ENCODE measurements at regions not wholly inside any gene's neighbourhood (a gene's known extent, or its start where the extent isn't known, plus 50 kb on each side); places are given as distances from the start of the nearest gene placed in this dataset.

DNA sequence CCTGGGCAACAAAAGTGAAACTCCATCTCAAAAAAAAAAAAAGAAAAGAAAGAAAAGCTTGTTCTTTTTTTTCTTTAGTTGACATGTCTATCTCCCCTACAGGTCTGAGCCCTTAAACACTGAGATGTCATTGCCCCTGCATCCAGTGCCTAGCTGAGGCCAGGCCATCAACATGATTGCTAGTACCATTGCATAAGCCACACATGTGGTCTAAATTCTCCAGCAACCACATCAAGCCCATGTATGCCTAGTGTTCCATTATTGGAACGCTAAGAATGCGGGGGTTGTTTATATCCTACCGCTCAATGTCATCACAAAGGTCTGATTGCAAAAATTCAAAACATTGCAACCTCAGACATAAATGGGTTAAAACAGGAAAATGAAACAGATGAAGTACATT, 62.7 kb downstream of the NPTX2 start:
- in situ Hi-C loops (cut with MboI; ENCODE audit: low sequenced_read_pairs) = no loop called here
- Histone ChIP-seq H3K9me3 (no peaks in the 10 kb centered on the region), H3K4me3 (no peak overlapping the region), H3K4me1 (no peaks in the 10 kb centered on the region), H3K27me3 (ENCODE audit: low read depth) (no peaks in the 10 kb centered on the region), H3K36me3 (replicated peaks) (no peaks in the 10 kb centered on the region)
- no peak for DNase-seq (ENCODE audit: low spot score in 2 of 2)

DNA sequence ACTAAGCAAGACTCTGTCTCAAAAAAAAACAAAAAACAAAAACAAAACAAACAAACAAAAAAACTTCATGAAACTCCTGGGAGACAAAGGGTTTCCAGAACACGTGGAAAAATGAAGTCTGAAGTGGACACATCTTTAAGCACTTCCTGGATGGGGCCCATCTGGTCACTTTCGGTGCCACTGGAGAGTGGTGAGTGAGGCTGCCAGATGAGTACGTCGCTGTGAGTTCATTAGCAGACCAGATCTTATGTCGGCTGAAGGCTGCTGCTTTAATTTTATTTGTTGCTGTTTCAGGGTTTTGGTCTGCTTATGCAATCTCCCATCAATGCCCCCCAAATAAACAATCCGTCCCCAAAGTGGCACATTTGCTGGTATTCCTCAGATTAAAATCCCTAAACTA, 64.4 kb downstream of the NPTX2 start:
- H3K4me1 ChIP-seq = no peaks in the 10 kb centered on the region
- no peaks in the 10 kb centered on the region for H3K36me3 ChIP-seq (replicated peaks)
- no peaks in the 10 kb centered on the region for H3K27me3 ChIP-seq (ENCODE audit: low read depth)
- no peaks in the 10 kb centered on the region; the same call in 1 of the 2 replicates for H3K9me3 ChIP-seq
- in situ Hi-C loops (cut with MboI; ENCODE audit: low sequenced_read_pairs) = no loop called here
- no peak for DNase-seq (ENCODE audit: low spot score in 2 of 2)
- no peak overlapping the region for H3K4me3 ChIP-seq

DNA sequence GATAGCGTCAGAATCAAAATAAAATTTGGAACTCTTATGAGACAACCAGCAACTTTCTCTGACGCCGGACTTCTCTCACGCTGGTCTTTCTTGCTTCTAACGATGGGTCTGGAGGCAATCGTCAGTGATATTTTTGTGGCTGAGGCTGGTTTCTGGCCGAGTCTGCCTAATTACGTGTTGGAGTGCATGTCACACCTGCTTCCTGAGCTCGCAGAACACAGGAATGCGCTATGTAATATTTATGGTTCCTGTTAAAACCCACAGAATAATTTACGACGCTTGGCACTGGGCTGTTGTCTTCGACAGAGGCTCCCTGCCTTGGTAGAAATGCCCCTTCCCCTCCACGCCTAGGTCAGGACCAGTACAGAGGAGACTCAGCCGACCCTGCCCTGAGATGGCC, 64.9 kb downstream of the NPTX2 start:
- H3K9me3 ChIP-seq = no peaks in the 10 kb centered on the region; the same call in 1 of the 2 replicates
- no peaks in the 10 kb centered on the region for H3K4me1 ChIP-seq
- no peak overlapping the region for H3K4me3 ChIP-seq
- H3K36me3 ChIP-seq (replicated peaks) = no peaks in the 10 kb centered on the region
- H3K27me3 ChIP-seq (ENCODE audit: low read depth) = no peaks in the 10 kb centered on the region
- in situ Hi-C loops (cut with MboI; ENCODE audit: low sequenced_read_pairs) = no loop called here
- no peak for DNase-seq (ENCODE audit: low spot score in 2 of 2)

DNA sequence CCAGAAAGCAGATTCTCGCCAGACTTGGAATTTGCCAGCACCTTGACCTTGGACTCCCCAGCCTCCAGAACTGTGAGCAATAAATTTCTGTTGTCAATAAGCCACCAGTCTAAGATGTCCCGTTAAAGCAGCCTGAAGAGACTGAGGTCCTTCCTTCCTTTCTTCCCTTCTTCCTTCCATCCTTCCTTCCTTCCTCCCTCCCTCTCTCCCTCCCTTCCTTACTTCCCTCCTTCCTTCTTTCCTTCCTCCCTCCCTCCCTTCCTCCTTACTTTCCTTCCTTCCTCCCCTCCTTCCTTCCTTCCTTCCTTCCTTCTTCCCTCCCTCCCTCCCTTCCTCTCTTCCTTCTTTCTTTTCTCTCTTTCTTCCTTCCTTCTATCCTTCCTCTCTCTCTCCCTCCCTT, 66.4 kb downstream of the NPTX2 start:
- no peak for DNase-seq (ENCODE audit: low spot score in 2 of 2)
- Histone ChIP-seq H3K27me3 (ENCODE audit: low read depth) (no peaks in the 10 kb centered on the region), H3K9me3 (no peaks in the 10 kb centered on the region; the same call in 1 of the 2 replicates), H3K4me3 (no peak overlapping the region), H3K36me3 (replicated peaks) (no peaks in the 10 kb centered on the region), H3K4me1 (no peaks in the 10 kb centered on the region)
- in situ Hi-C loops (cut with MboI; ENCODE audit: low sequenced_read_pairs) = no loop called here

DNA sequence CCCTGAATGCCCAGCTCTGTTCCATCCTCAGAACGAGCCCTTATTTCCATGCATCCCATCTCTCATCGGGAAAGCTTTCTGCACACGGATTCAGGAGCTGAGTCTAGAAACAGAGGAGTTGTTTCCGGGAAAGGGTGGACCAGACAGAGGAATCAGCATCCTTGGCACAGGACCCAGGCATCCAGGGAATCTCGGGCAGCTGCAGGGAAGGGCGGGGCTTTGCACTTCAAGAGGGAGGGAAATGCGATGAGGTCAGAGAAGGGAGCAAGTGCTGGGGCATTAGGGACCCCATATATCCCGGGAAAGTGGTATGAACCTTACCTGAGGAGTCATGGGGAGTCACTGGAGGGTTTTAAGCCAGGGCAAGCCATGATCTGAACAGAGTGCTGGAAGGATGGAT, 68.5 kb downstream of the NPTX2 start:
- Histone ChIP-seq H3K9me3 (no peaks in the 10 kb centered on the region; the same call in 1 of the 2 replicates), H3K36me3 (replicated peaks) (no peaks in the 10 kb centered on the region), H3K27me3 (ENCODE audit: low read depth) (no peaks in the 10 kb centered on the region), H3K4me3 (no peak overlapping the region), H3K4me1 (no peaks in the 10 kb centered on the region)
- DNase-seq (ENCODE audit: low spot score in 2 of 2) = no peak
- in situ Hi-C loops (cut with MboI; ENCODE audit: low sequenced_read_pairs) = no loop called here

DNA sequence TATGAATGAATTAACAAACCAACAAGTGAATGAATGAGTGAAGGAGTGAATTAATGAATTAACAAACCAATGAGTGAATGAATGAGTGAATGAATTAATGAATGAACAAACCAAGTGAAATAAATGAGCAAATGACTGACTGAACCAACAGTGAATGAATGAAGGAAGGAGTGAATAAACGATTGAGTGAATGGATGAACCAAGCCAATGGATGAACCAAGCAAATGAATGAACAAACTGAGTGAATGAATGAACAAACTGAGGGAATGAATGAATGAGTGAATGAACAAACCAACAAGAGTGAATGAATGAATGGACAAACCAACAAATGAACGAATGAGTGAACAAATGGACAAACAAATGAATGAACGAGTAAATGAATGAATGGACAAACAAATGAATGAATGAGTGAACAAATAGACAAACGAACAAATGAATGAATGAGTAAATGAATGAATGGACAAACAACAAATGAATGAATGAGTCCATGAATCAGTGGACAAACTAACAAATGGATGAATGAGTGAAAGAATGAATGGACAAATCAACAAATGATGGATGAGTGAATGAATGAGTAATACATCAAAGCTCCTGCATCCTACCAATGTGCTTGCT, 69.5 kb downstream of the NPTX2 start:
- no peaks in the 10 kb centered on the region for H3K4me1 ChIP-seq
- in situ Hi-C loops (cut with MboI; ENCODE audit: low sequenced_read_pairs) = no loop called here
- no peak overlapping the region for H3K4me3 ChIP-seq
- no peak for DNase-seq (ENCODE audit: low spot score in 2 of 2)
- no peaks in the 10 kb centered on the region for H3K36me3 ChIP-seq (replicated peaks)
- H3K27me3 ChIP-seq (ENCODE audit: low read depth) = no peaks in the 10 kb centered on the region
- H3K9me3 ChIP-seq = no peaks in the 10 kb centered on the region; the same call in 1 of the 2 replicates

DNA sequence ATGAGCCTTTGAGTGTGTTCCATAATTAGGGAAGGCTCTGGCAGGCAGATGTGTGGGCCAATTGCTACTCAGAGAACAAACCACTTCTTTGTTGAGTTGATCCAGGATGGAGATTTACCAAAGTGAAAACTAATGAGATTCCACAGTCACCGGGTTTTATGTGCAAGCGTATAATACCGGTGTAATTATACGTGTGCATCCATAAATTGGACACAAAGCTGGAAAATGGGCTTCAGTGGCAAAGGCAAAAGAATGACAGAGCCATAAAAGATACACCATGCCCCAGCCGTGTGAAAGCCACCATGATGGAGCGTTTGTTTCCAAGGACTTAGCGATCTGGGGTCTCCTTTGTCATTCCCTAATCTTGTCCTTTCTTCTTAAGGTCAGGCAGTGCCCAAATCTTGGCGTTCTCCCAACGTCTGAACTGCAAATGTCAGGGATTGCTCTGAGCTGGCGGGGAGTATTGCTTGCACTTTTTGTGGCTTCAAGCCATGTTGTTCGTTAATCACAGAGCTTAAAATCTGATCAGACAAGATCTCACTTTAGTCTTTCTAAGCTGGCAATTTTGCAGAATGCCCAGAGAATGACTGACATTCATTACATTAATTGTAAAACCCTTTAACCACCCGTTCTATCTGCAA, 70.1 kb downstream of the NPTX2 start:
- Histone ChIP-seq H3K27me3 (ENCODE audit: low read depth) (no peaks in the 10 kb centered on the region), H3K4me1 (no peaks in the 10 kb centered on the region), H3K4me3 (no peak overlapping the region), H3K9me3 (no peaks in the 10 kb centered on the region; the same call in 1 of the 2 replicates), H3K36me3 (replicated peaks) (no peaks in the 10 kb centered on the region)
- in situ Hi-C loops (cut with MboI; ENCODE audit: low sequenced_read_pairs) = no loop called here
- DNase-seq (ENCODE audit: low spot score in 2 of 2) = peak; percentile 32 to 54

DNA sequence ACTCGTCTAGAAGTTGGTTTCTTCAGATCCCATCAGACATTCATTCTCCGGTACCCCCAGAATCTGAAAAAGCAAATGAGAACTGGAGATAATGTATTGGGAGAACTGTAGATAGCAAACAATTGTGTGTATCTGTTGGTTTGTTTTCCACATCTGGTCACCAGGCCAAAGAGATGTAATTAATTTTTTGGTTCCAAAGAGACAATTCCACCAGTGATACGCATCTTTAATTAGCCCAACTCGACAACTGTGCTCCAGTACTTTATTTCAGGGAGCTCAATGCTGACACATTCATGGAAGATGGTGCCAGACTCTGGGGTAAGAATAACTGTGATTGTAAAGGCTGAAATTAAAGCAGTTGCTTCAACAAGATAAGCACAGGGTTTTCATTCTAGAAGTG, 74.5 kb downstream of the NPTX2 start:
- Histone ChIP-seq H3K4me1 (no peaks in the 10 kb centered on the region), H3K27me3 (ENCODE audit: low read depth) (no peaks in the 10 kb centered on the region), H3K4me3 (no peak overlapping the region), H3K9me3 (0 out of 2 replicates have a peak, but pooled peaks cover 2% of the 10 kb centered on the region), H3K36me3 (replicated peaks) (no peaks in the 10 kb centered on the region)
- in situ Hi-C loops (cut with MboI; ENCODE audit: low sequenced_read_pairs) = no loop called here
- no peak for DNase-seq (ENCODE audit: low spot score in 2 of 2)

DNA sequence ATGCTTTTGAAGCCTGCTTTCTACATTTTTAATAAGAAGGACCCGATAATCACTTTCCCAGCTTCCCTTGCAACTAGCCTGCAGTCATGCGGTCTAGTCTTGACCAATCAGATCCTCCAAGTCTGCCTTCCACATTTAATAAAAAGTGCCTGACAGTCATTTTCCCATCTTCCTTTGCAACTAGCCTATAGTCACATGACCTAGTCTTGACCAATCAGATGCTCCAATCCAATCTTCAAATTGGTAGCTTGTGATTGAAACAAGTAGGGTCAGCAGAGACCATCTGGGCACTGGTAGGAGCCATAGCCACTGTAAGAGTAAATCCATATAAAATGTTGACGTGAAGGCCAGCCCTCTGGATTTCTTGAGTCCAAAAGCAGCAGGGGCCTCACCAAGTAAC, 80.0 kb downstream of the NPTX2 start:
- no peaks in the 10 kb centered on the region for H3K4me1 ChIP-seq
- no peak for DNase-seq (ENCODE audit: low spot score in 2 of 2)
- in situ Hi-C loops (cut with MboI; ENCODE audit: low sequenced_read_pairs) = no loop called here
- H3K4me3 ChIP-seq = no peak overlapping the region
- H3K9me3 ChIP-seq = 0 out of 2 replicates have a peak, but pooled peaks cover 2% of the 10 kb centered on the region
- H3K27me3 ChIP-seq (ENCODE audit: low read depth) = no peaks in the 10 kb centered on the region
- no peaks in the 10 kb centered on the region for H3K36me3 ChIP-seq (replicated peaks)

DNA sequence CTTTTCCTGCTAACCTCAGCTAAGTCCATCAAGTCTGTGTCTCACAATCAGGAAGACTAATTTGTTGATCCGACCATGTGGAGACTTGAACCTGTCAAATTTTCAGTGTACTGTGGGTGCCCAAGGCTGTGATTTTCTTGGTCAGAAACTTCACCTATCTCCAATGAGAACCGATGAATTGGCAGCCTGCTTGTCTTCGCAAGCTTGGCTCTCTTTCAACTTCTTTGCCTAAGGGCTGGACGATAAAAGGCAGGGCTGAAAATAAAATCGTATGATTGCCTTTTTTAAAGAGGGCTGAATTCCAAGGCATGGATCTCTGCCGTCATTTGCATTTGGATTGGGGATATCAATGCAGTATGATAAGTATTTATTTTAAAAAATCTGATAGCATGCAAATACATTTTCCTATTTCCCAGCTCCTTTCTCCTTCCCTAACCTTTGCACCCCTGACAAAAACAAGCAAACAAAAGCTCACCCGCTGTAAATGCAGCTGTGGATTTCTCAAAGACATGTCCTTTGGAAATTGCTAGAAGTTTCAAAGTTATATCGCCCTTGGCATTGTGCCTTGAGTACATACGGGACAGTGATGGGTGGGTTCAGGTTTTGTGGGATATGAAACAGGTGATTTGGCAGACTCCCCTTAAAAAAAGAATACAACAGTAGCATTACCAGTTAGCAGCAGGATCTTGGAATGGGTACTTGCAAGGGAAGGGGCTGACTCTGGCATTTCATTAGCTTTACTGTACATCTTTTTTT, 80.6 kb downstream of the NPTX2 start:
- no peaks in the 10 kb centered on the region for H3K27me3 ChIP-seq (ENCODE audit: low read depth)
- no peak for DNase-seq (ENCODE audit: low spot score in 2 of 2)
- in situ Hi-C loops (cut with MboI; ENCODE audit: low sequenced_read_pairs) = no loop called here
- H3K36me3 ChIP-seq (replicated peaks) = no peaks in the 10 kb centered on the region
- H3K4me1 ChIP-seq = no peaks in the 10 kb centered on the region
- 0 out of 2 replicates have a peak, but pooled peaks cover 2% of the 10 kb centered on the region for H3K9me3 ChIP-seq
- no peak overlapping the region for H3K4me3 ChIP-seq

DNA sequence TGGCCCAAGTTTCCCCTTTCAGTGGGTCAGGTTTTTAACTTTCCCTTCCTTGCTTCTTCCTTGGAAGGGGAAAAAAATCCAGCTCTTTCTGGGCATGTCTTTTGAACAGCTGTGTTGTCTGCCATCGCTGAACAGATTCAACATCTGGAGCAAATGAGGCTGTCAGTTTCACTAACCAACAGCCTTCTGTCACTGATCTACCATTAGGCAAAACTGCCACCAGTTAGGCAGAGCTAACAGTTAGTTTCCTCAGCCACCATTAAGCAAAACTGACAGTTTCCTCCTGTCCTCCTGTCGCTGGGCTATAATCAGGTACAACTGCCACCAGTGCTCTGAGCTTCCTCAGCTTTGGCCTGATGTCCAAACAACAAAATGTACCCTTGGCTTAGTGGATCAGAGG, 81.9 kb downstream of the NPTX2 start:
- no peak for DNase-seq (ENCODE audit: low spot score in 2 of 2)
- H3K4me1 ChIP-seq = no peaks in the 10 kb centered on the region
- H3K9me3 ChIP-seq = no peaks in the 10 kb centered on the region
- in situ Hi-C loops (cut with MboI; ENCODE audit: low sequenced_read_pairs) = no loop called here
- H3K27me3 ChIP-seq (ENCODE audit: low read depth) = no peaks in the 10 kb centered on the region
- no peaks in the 10 kb centered on the region for H3K36me3 ChIP-seq (replicated peaks)
- no peak overlapping the region for H3K4me3 ChIP-seq

DNA sequence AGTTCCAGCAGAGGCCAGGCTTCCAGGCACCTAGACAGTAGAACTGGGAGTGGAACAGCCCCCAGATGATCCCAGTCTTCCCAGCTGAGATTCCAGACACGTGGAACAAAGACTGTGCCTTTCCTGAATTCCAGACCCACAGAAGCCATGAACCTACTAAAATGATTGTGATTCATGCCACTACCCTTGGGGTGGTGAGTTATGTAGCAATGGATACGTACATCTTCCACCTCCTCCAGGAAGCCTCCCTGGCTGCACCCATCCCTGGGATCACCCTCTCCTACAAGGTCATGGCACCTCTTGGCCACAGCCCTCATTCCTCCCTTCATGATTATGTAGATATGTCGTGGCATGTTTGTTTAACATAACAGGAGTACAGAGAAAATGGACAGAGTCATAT, 83.4 kb downstream of the NPTX2 start:
- in situ Hi-C loops (cut with MboI; ENCODE audit: low sequenced_read_pairs) = no loop called here
- DNase-seq (ENCODE audit: low spot score in 2 of 2) = no peak
- Histone ChIP-seq H3K27me3 (ENCODE audit: low read depth) (no peaks in the 10 kb centered on the region), H3K4me3 (no peak overlapping the region), H3K36me3 (replicated peaks) (no peaks in the 10 kb centered on the region), H3K4me1 (no peaks in the 10 kb centered on the region), H3K9me3 (no peaks in the 10 kb centered on the region)

DNA sequence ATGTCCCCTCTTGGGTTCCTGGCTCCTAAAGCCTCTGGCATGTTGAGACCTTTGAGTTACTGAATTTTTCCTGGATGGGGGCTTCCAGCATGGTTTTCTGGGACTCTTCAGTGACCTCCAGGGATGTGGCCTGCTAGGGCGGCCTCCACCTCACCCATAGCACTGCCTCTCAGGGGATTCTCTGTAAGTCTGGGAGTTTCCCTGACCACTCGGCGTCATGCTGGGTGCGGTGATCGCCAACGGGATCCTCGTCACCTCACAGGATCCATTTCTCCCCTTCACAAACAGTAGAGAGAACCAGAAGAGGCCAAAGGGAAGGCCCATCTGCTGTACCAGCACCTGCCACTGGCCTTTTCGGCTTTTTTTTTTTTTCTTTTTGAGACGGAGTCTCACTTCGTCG, 84.3 kb downstream of the NPTX2 start:
- no peak overlapping the region for H3K4me3 ChIP-seq
- no peaks in the 10 kb centered on the region for H3K9me3 ChIP-seq
- DNase-seq (ENCODE audit: low spot score in 2 of 2) = no peak
- H3K4me1 ChIP-seq = no peaks in the 10 kb centered on the region
- no peaks in the 10 kb centered on the region for H3K27me3 ChIP-seq (ENCODE audit: low read depth)
- no peaks in the 10 kb centered on the region for H3K36me3 ChIP-seq (replicated peaks)
- in situ Hi-C loops (cut with MboI; ENCODE audit: low sequenced_read_pairs) = no loop called here

DNA sequence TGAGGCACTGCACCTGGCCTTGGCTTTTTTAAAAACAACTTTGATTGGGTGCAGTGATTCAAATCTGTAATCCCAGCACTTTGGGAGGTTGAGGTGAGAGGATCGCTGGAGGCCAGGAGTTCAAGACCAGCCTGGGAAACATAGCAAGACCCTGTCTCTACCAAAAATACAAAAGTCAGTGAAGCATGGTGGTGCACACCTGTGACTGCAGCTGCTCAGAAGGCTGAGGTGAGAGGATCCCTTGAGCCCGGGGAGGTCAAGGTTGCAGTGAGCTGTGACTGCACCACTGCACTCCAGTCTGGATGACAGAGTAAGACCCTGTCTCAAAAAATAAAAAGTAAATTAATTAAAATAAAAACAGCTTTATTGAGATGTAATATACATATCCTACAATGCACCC, 84.9 kb downstream of the NPTX2 start:
- Histone ChIP-seq H3K9me3 (no peaks in the 10 kb centered on the region), H3K27me3 (ENCODE audit: low read depth) (no peaks in the 10 kb centered on the region), H3K4me3 (no peak overlapping the region), H3K36me3 (replicated peaks) (no peaks in the 10 kb centered on the region), H3K4me1 (no peaks in the 10 kb centered on the region)
- DNase-seq (ENCODE audit: low spot score in 2 of 2) = no peak
- in situ Hi-C loops (cut with MboI; ENCODE audit: low sequenced_read_pairs) = no loop called here
